ENCODE measurements at regions not wholly inside any gene's neighbourhood (a gene's known extent, or its start where the extent isn't known, plus 50 kb on each side); places are given as distances from the start of the nearest gene placed in this dataset.
"Not testable (repeated sequence)": the region's sequence is repeated elsewhere in the genome, so short reads cannot be mapped to it uniquely, and the experiment has no call there.

- no peak for DNase-seq
These were observed 222.5 kb upstream of the TCERG1L start for GRCh38 chr10:131533846-131534526.

- no peak for DNase-seq
These were observed 223.3 kb upstream of the TCERG1L start for GRCh38 chr10:131534836-131535235.

GRCh38 chr10:131536676-131537075 lies 225.2 kb upstream of the TCERG1L start:
- DNase-seq, result no peak

GRCh38 chr10:131537281-131537680 lies 225.8 kb upstream of the TCERG1L start:
- no peak for DNase-seq

GRCh38 chr10:131544495-131544894 lies 233.0 kb upstream of the TCERG1L start:
- no peak for DNase-seq

- no peak for DNase-seq
These were observed 234.7 kb upstream of the TCERG1L start for GRCh38 chr10:131546086-131546810.

- DNase-seq, result no peak
These were observed 235.7 kb upstream of the TCERG1L start for GRCh38 chr10:131547129-131547799.

GRCh38 chr10:131548176-131548575 lies 236.7 kb upstream of the TCERG1L start:
- DNase-seq, result no peak

GRCh38 chr10:131549116-131549515 lies 237.6 kb upstream of the TCERG1L start:
- no peak for DNase-seq

GRCh38 chr10:131553121-131553520 lies 241.6 kb upstream of the TCERG1L start:
- DNase-seq, result no peak

- DNase-seq, result no peak
These were observed 242.1 kb upstream of the TCERG1L start for GRCh38 chr10:131553581-131553980.

- DNase-seq, result no peak
These were observed 243.3 kb upstream of the TCERG1L start for GRCh38 chr10:131554821-131555220.

- DNase-seq, result no peak
These were observed 243.9 kb upstream of the TCERG1L start for GRCh38 chr10:131555406-131555805.

GRCh38 chr10:131556061-131556896 lies 244.8 kb upstream of the TCERG1L start:
- DNase-seq, result no peak

- DNase-seq, result no peak
These were observed 245.5 kb upstream of the TCERG1L start for GRCh38 chr10:131556897-131557495.

GRCh38 chr10:131557956-131558355 lies 246.4 kb upstream of the TCERG1L start:
- DNase-seq, result not testable (repeated sequence)

GRCh38 chr10:131559450-131559911 lies 248.0 kb upstream of the TCERG1L start:
- no peak for DNase-seq

GRCh38 chr10:131560166-131560565 lies 248.6 kb upstream of the TCERG1L start:
- DNase-seq, result no peak

- no peak for DNase-seq
These were observed 249.3 kb upstream of the TCERG1L start for GRCh38 chr10:131560706-131561355.

- DNase-seq, result no peak
These were observed 250.4 kb upstream of the TCERG1L start for GRCh38 chr10:131561897-131562296.

GRCh38 chr10:131563411-131563810 lies 251.9 kb upstream of the TCERG1L start:
- no peak for DNase-seq

Measured in 8988T (cell line).